Parathyroid adenoma (tissue), 2 donors: ENCODE measurements at regions not wholly inside any gene's neighbourhood (a gene's known extent, or its start where the extent isn't known, plus 50 kb on each side); places are given as distances from the start of the nearest gene placed in this dataset.
"Not testable (repeated sequence)": the region's sequence is repeated elsewhere in the genome, so short reads cannot be mapped to it uniquely, and the experiment has no call there.

Experiments used
- H2AFZ ChIP-seq: fragments of 300-600 bp; sonication (generic); one replicate; pipeline ENCODE4 v1.7.0; 2017; ENCODE audit warnings: antibody characterized with exemption, mild to moderate bottlenecking
- H3K27ac ChIP-seq: fragments of 300-600 bp; sonication (generic); one replicate; pipeline ENCODE4 v1.7.0; 2017
- H3K27me3 ChIP-seq: fragments of 300-600 bp; sonication (generic); one replicate; pipeline ENCODE4 v1.7.0; 2017; ENCODE audit warnings: low read length; ENCODE audit not compliant: control insufficient read depth, insufficient read depth
- H3K36me3 ChIP-seq: fragments of 300-600 bp; sonication (generic); one replicate; pipeline ENCODE4 v1.7.0; 2017; ENCODE audit warnings: low read length; ENCODE audit not compliant: control insufficient read depth, insufficient read depth
- H3K4me1 ChIP-seq: fragments of 300-600 bp; sonication (generic); one replicate; pipeline ENCODE4 v1.7.0; 2017; ENCODE audit warnings: control low read depth
- H3K4me2 ChIP-seq: fragments of 300-600 bp; sonication (generic); one replicate; pipeline ENCODE4 v1.7.0; 2017; ENCODE audit warnings: low read length
- H3K4me3 ChIP-seq: fragments of 300-600 bp; sonication (generic); one replicate; pipeline ENCODE4 v1.7.0; 2017; ENCODE audit warnings: low read depth, low read length
- H3K79me2 ChIP-seq: fragments of 300-600 bp; sonication (generic); one replicate; pipeline ENCODE4 v1.7.0; 2017; ENCODE audit warnings: control low read depth
- H3K9ac ChIP-seq: fragments of 300-600 bp; sonication (generic); one replicate; pipeline ENCODE4 v1.7.0; 2017; ENCODE audit warnings: mild to moderate bottlenecking
- H3K9me3 ChIP-seq: fragments of 300-600 bp; sonication (generic); one replicate; pipeline ENCODE4 v1.7.0; 2017; ENCODE audit warnings: low read length; ENCODE audit not compliant: control insufficient read depth
- TF ChIP-seq, protein P1 (sequence below): fragments of 300-600 bp; sonication (generic); IDR thresholded peaks from one replicate; pipeline ENCODE4 v1.7.0; 2017; ENCODE audit warnings: antibody characterized with exemption, mild to moderate bottlenecking
- donor health status: primary hyperparathyroidism.

DNA sequence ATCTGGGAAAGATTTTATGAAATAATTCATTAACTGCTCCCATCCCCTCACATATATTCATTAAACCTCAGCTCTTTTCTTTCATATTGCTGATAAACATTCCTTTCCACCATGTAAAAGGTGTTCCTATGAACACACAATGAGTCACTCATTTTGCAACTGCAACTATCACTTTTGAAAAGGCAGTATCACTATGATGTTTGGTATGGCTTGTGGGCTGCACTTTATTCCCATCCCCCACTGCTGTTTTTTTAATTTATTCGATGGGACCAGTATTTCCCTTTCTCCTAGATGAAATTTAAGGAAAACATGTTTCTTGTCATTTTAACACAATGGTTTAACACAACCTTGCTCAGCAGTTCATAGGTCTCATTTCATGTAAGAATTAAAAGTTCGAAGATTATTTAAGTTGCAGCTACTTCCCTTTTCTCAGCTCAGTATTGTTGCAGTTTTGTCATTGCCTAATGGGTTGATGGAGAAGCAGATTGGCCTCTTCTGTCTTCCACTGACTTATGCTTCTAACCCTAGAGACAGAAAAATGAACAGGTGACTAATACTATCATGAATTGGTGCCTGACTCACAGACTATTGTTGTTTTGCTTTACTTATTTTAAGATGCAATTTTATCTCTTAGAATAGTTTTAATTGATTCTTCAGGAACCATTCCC is 280.3 kb downstream of the ZPLD1 start:
- Histone ChIP-seq H2AFZ (no peak overlapping the region), H3K27me3 (no peaks in the 10 kb centered on the region), H3K4me2 (no peak overlapping the region), H3K4me1 (no peaks in the 10 kb centered on the region), H3K79me2 (no peaks in the 10 kb centered on the region), H3K36me3 (no peaks in the 10 kb centered on the region), H3K27ac (no peak overlapping the region), H3K4me3 (no peak overlapping the region), H3K9ac (no peak overlapping the region), H3K9me3 (no peaks in the 10 kb centered on the region)
- TF ChIP-seq, protein P1, sequence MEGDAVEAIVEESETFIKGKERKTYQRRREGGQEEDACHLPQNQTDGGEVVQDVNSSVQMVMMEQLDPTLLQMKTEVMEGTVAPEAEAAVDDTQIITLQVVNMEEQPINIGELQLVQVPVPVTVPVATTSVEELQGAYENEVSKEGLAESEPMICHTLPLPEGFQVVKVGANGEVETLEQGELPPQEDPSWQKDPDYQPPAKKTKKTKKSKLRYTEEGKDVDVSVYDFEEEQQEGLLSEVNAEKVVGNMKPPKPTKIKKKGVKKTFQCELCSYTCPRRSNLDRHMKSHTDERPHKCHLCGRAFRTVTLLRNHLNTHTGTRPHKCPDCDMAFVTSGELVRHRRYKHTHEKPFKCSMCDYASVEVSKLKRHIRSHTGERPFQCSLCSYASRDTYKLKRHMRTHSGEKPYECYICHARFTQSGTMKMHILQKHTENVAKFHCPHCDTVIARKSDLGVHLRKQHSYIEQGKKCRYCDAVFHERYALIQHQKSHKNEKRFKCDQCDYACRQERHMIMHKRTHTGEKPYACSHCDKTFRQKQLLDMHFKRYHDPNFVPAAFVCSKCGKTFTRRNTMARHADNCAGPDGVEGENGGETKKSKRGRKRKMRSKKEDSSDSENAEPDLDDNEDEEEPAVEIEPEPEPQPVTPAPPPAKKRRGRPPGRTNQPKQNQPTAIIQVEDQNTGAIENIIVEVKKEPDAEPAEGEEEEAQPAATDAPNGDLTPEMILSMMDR: no peak

DNA sequence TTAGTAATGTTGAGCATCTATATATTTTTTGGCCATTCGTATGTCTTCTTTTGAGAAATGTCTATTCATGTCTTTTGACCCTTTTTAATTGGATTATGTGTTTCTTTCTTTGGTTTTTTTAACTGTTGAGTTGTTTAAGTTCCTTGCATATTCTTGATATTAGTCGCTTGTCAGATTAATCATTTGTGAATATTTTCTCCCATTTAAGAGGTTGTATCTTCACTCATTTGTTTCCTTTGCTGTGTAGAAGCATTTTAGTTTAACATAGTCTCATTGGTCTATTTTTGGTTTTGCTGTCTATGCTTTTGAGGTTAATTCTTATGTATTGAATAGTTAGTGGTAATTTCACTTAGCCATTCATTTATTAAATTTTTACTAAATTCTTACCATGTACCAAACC is 283.8 kb downstream of the ZPLD1 start:
- H3K9me3 ChIP-seq: no peaks in the 10 kb centered on the region
- no peak overlapping the region for H3K27ac ChIP-seq
- H3K79me2 ChIP-seq: no peaks in the 10 kb centered on the region
- no peaks in the 10 kb centered on the region for H3K4me1 ChIP-seq
- TF ChIP-seq, protein P1: no peak
- H3K4me3 ChIP-seq: no peak overlapping the region
- no peaks in the 10 kb centered on the region for H3K36me3 ChIP-seq
- H3K27me3 ChIP-seq: no peaks in the 10 kb centered on the region
- H3K4me2 ChIP-seq: no peak overlapping the region
- no peak overlapping the region for H3K9ac ChIP-seq
- no peak overlapping the region for H2AFZ ChIP-seq

GRCh38 chr3:102722317-102722716 is 287.5 kb downstream of the ZPLD1 start:
- H3K27ac ChIP-seq: no peak overlapping the region
- TF ChIP-seq, protein P1: no peak
- H3K27me3 ChIP-seq: no peaks in the 10 kb centered on the region
- no peaks in the 10 kb centered on the region for H3K79me2 ChIP-seq
- no peak overlapping the region for H2AFZ ChIP-seq
- no peaks in the 10 kb centered on the region for H3K4me1 ChIP-seq
- no peak overlapping the region for H3K4me3 ChIP-seq
- no peak overlapping the region for H3K9ac ChIP-seq
- H3K36me3 ChIP-seq: no peaks in the 10 kb centered on the region
- H3K4me2 ChIP-seq: no peak overlapping the region
- H3K9me3 ChIP-seq: no peaks in the 10 kb centered on the region

- Histone ChIP-seq H3K36me3 (no peaks in the 10 kb centered on the region), H3K4me2 (no peak overlapping the region), H3K27ac (no peak overlapping the region), H3K9me3 (no peaks in the 10 kb centered on the region), H3K4me3 (no peak overlapping the region), H3K27me3 (no peaks in the 10 kb centered on the region), H2AFZ (no peak overlapping the region), H3K4me1 (no peaks in the 10 kb centered on the region), H3K9ac (no peak overlapping the region), H3K79me2 (no peaks in the 10 kb centered on the region)
- TF ChIP-seq, protein P1: no peak
Observed at GRCh38 chr3:102727340-102727739, 292.5 kb downstream of the ZPLD1 start.

- H2AFZ ChIP-seq, H3K27me3 ChIP-seq, H3K9me3 ChIP-seq, H3K79me2 ChIP-seq, H3K27ac ChIP-seq, H3K9ac ChIP-seq, H3K36me3 ChIP-seq, H3K4me2 ChIP-seq, H3K4me3 ChIP-seq, H3K4me1 ChIP-seq: not testable (repeated sequence)
Observed at GRCh38 chr3:102732581-102732980, 297.8 kb downstream of the ZPLD1 start.
